ENCODE measurements at regions not wholly inside any gene's neighbourhood (a gene's known extent, or its start where the extent isn't known, plus 50 kb on each side); places are given as distances from the start of the nearest gene placed in this dataset.

- H3K9ac ChIP-seq (ENCODE audit: low read length), result no peak overlapping the region
- H3K36me3 ChIP-seq (ENCODE audit: insufficient read depth, low read length), result no peaks in the 10 kb centered on the region
- H3K4me3 ChIP-seq (ENCODE audit: low read length), result no peak overlapping the region
- no peaks in the 10 kb centered on the region for H3K9me2 ChIP-seq (replicated peaks; ENCODE audit: insufficient read depth, low read length)
- no peaks in the 10 kb centered on the region for H3K4me1 ChIP-seq (ENCODE audit: low read length)
- no peak overlapping the region for H3K27ac ChIP-seq (ENCODE audit: low read length)
- DNase-seq, result no peak
- H2AFZ ChIP-seq (ENCODE audit: low read length), result no peak overlapping the region
- no peaks in the 10 kb centered on the region for H3K9me3 ChIP-seq (ENCODE audit: low read length)
- H4K20me1 ChIP-seq (ENCODE audit: insufficient read depth, low read depth, low read length), result no peaks in the 10 kb centered on the region
- H3K79me2 ChIP-seq (ENCODE audit: low read length), result no peaks in the 10 kb centered on the region
- no peaks in the 10 kb centered on the region for H3K27me3 ChIP-seq (ENCODE audit: low read length)
- no peak overlapping the region for H3K4me2 ChIP-seq (ENCODE audit: low read depth, low read length, poor library complexity, severe bottlenecking)
Observed at GRCh38 chr16:5488581-5488980, 391.0 kb upstream of the EEF2KMT start.

GRCh38 chr16:5487728-5488127, 390.1 kb upstream of the EEF2KMT start:
- H3K79me2 ChIP-seq (ENCODE audit: low read length), result no peaks in the 10 kb centered on the region
- H3K4me3 ChIP-seq (ENCODE audit: low read length), result no peak overlapping the region
- H3K36me3 ChIP-seq (ENCODE audit: insufficient read depth, low read length), result no peaks in the 10 kb centered on the region
- H4K20me1 ChIP-seq (ENCODE audit: insufficient read depth, low read depth, low read length), result no peaks in the 10 kb centered on the region
- no peak overlapping the region for H3K4me2 ChIP-seq (ENCODE audit: low read depth, low read length, poor library complexity, severe bottlenecking)
- H3K4me1 ChIP-seq (ENCODE audit: low read length), result no peaks in the 10 kb centered on the region
- no peak overlapping the region for H3K9ac ChIP-seq (ENCODE audit: low read length)
- no peak for DNase-seq
- no peaks in the 10 kb centered on the region for H3K9me3 ChIP-seq (ENCODE audit: low read length)
- H3K27ac ChIP-seq (ENCODE audit: low read length), result no peak overlapping the region
- H3K27me3 ChIP-seq (ENCODE audit: low read length), result no peaks in the 10 kb centered on the region
- H2AFZ ChIP-seq (ENCODE audit: low read length), result no peak overlapping the region
- H3K9me2 ChIP-seq (replicated peaks; ENCODE audit: insufficient read depth, low read length), result no peaks in the 10 kb centered on the region

GRCh38 chr16:5482256-5482655, 384.7 kb upstream of the EEF2KMT start:
- H3K9me3 ChIP-seq (ENCODE audit: low read length), result no peaks in the 10 kb centered on the region
- H4K20me1 ChIP-seq (ENCODE audit: insufficient read depth, low read depth, low read length), result no peaks in the 10 kb centered on the region
- H3K36me3 ChIP-seq (ENCODE audit: insufficient read depth, low read length), result no peaks in the 10 kb centered on the region

GRCh38 chr16:5480431-5481195, 383.0 kb upstream of the EEF2KMT start:
- Histone ChIP-seq H4K20me1 (ENCODE audit: insufficient read depth, low read depth, low read length) (no peaks in the 10 kb centered on the region), H3K27me3 (ENCODE audit: low read length) (no peaks in the 10 kb centered on the region), H3K9ac (ENCODE audit: low read length) (no peak overlapping the region), H3K9me2 (replicated peaks; ENCODE audit: insufficient read depth, low read length) (no peaks in the 10 kb centered on the region), H3K4me2 (ENCODE audit: low read depth, low read length, poor library complexity, severe bottlenecking) (no peak overlapping the region), H3K27ac (ENCODE audit: low read length) (no peak overlapping the region), H3K4me1 (ENCODE audit: low read length) (no peaks in the 10 kb centered on the region), H3K36me3 (ENCODE audit: insufficient read depth, low read length) (no peaks in the 10 kb centered on the region), H3K79me2 (ENCODE audit: low read length) (no peaks in the 10 kb centered on the region), H2AFZ (ENCODE audit: low read length) (no peak overlapping the region), H3K4me3 (ENCODE audit: low read length) (no peak overlapping the region), H3K9me3 (ENCODE audit: low read length) (no peaks in the 10 kb centered on the region)
- DNase-seq, result no peak

More at GRCh38 chr16:5482256-5482655, 384.7 kb upstream of the EEF2KMT start:
- DNase-seq, result no peak
- H3K4me1 ChIP-seq (ENCODE audit: low read length), result no peaks in the 10 kb centered on the region
- no peak overlapping the region for H3K9ac ChIP-seq (ENCODE audit: low read length)
- H3K4me2 ChIP-seq (ENCODE audit: low read depth, low read length, poor library complexity, severe bottlenecking), result no peak overlapping the region
- H2AFZ ChIP-seq (ENCODE audit: low read length), result no peak overlapping the region
- H3K4me3 ChIP-seq (ENCODE audit: low read length), result no peak overlapping the region
- no peaks in the 10 kb centered on the region for H3K79me2 ChIP-seq (ENCODE audit: low read length)
- no peaks in the 10 kb centered on the region for H3K9me2 ChIP-seq (replicated peaks; ENCODE audit: insufficient read depth, low read length)
- no peaks in the 10 kb centered on the region for H3K27me3 ChIP-seq (ENCODE audit: low read length)
- no peak overlapping the region for H3K27ac ChIP-seq (ENCODE audit: low read length)

- Histone ChIP-seq H3K36me3 (ENCODE audit: insufficient read depth, low read length) (no peaks in the 10 kb centered on the region), H3K27ac (ENCODE audit: low read length) (no peak overlapping the region), H3K4me3 (ENCODE audit: low read length) (no peak overlapping the region), H3K9ac (ENCODE audit: low read length) (no peak overlapping the region), H2AFZ (ENCODE audit: low read length) (no peak overlapping the region), H3K27me3 (ENCODE audit: low read length) (no peaks in the 10 kb centered on the region), H4K20me1 (ENCODE audit: insufficient read depth, low read depth, low read length) (no peaks in the 10 kb centered on the region), H3K9me3 (ENCODE audit: low read length) (no peaks in the 10 kb centered on the region), H3K9me2 (replicated peaks; ENCODE audit: insufficient read depth, low read length) (no peaks in the 10 kb centered on the region), H3K4me1 (ENCODE audit: low read length) (no peaks in the 10 kb centered on the region), H3K79me2 (ENCODE audit: low read length) (no peaks in the 10 kb centered on the region), H3K4me2 (ENCODE audit: low read depth, low read length, poor library complexity, severe bottlenecking) (no peak overlapping the region)
- no peak for DNase-seq
Observed at GRCh38 chr16:5479926-5480325, 382.3 kb upstream of the EEF2KMT start.

- DNase-seq, result no peak
- no peaks in the 10 kb centered on the region for H3K79me2 ChIP-seq (ENCODE audit: low read length)
- no peaks in the 10 kb centered on the region for H3K27me3 ChIP-seq (ENCODE audit: low read length)
- H2AFZ ChIP-seq (ENCODE audit: low read length), result no peak overlapping the region
- H3K4me2 ChIP-seq (ENCODE audit: low read depth, low read length, poor library complexity, severe bottlenecking), result no peak overlapping the region
- H4K20me1 ChIP-seq (ENCODE audit: insufficient read depth, low read depth, low read length), result no peaks in the 10 kb centered on the region
- H3K4me1 ChIP-seq (ENCODE audit: low read length), result no peaks in the 10 kb centered on the region
- H3K9me3 ChIP-seq (ENCODE audit: low read length), result no peaks in the 10 kb centered on the region
- no peak overlapping the region for H3K4me3 ChIP-seq (ENCODE audit: low read length)
- no peak overlapping the region for H3K27ac ChIP-seq (ENCODE audit: low read length)
- H3K36me3 ChIP-seq (ENCODE audit: insufficient read depth, low read length), result no peaks in the 10 kb centered on the region
- H3K9ac ChIP-seq (ENCODE audit: low read length), result no peak overlapping the region
- H3K9me2 ChIP-seq (replicated peaks; ENCODE audit: insufficient read depth, low read length), result no peaks in the 10 kb centered on the region
Observed at GRCh38 chr16:5478036-5478435, 380.4 kb upstream of the EEF2KMT start.

- Histone ChIP-seq H3K4me2 (ENCODE audit: low read depth, low read length, poor library complexity, severe bottlenecking) (no peak overlapping the region), H4K20me1 (ENCODE audit: insufficient read depth, low read depth, low read length) (no peaks in the 10 kb centered on the region), H3K9me3 (ENCODE audit: low read length) (no peaks in the 10 kb centered on the region), H3K79me2 (ENCODE audit: low read length) (no peaks in the 10 kb centered on the region), H3K27me3 (ENCODE audit: low read length) (no peaks in the 10 kb centered on the region), H3K9me2 (replicated peaks; ENCODE audit: insufficient read depth, low read length) (no peaks in the 10 kb centered on the region), H2AFZ (ENCODE audit: low read length) (no peak overlapping the region), H3K27ac (ENCODE audit: low read length) (no peak overlapping the region), H3K4me1 (ENCODE audit: low read length) (no peaks in the 10 kb centered on the region), H3K4me3 (ENCODE audit: low read length) (no peak overlapping the region), H3K36me3 (ENCODE audit: insufficient read depth, low read length) (no peaks in the 10 kb centered on the region), H3K9ac (ENCODE audit: low read length) (no peak overlapping the region)
- no peak for DNase-seq
Observed at GRCh38 chr16:5477251-5477650, 379.7 kb upstream of the EEF2KMT start.

- Histone ChIP-seq H3K79me2 (ENCODE audit: low read length) (no peaks in the 10 kb centered on the region), H3K36me3 (ENCODE audit: insufficient read depth, low read length) (no peaks in the 10 kb centered on the region; the same call in 1 of the 2 replicates), H2AFZ (ENCODE audit: low read length) (no peak overlapping the region)
Observed at GRCh38 chr16:5472552-5472951, 375.0 kb upstream of the EEF2KMT start.

More at GRCh38 chr16:5472552-5472951, 375.0 kb upstream of the EEF2KMT start:
- H3K27me3 ChIP-seq (ENCODE audit: low read length), result no peaks in the 10 kb centered on the region
- no peaks in the 10 kb centered on the region for H3K4me1 ChIP-seq (ENCODE audit: low read length)
- no peak overlapping the region for H3K27ac ChIP-seq (ENCODE audit: low read length)
- no peak for DNase-seq
- no peaks in the 10 kb centered on the region for H3K9me2 ChIP-seq (replicated peaks; ENCODE audit: insufficient read depth, low read length)
- H4K20me1 ChIP-seq (ENCODE audit: insufficient read depth, low read depth, low read length), result no peaks in the 10 kb centered on the region
- no peak overlapping the region for H3K4me3 ChIP-seq (ENCODE audit: low read length)
- no peaks in the 10 kb centered on the region for H3K9me3 ChIP-seq (ENCODE audit: low read length)
- no peak overlapping the region for H3K4me2 ChIP-seq (ENCODE audit: low read depth, low read length, poor library complexity, severe bottlenecking)
- no peak overlapping the region for H3K9ac ChIP-seq (ENCODE audit: low read length)

All from Karpas-422 (cell line).